Heart right ventricle (tissue), 16 donors: ENCODE measurements at regions not wholly inside any gene's neighbourhood (a gene's known extent, or its start where the extent isn't known, plus 50 kb on each side); places are given as distances from the start of the nearest gene placed in this dataset.

Experiments used
- ATAC-seq, 8 donors: fragments of 200-7000 bp; cut with Tn5 transposase; one replicate each; pipeline ENCODE4 v1.9.1; 2020; ENCODE audit warnings: mild to moderate bottlenecking in 8 of 8, moderate library complexity in 8 of 8, moderate number of reproducible peaks in 1 of 8
- DNase-seq, 2 donors: peaks; one replicate each; pipeline ENCODE4 v3.0.0-alpha.2; 2020
- H3K27ac ChIP-seq, 10 donors: fragments of 200-600 bp; sonication (generic) in 2 of 10; one replicate each; pipeline versions ENCODE4 v1.5.0 to v1.8.0; 2020 to 2022; ENCODE audit warnings: mild to moderate bottlenecking in 3 of 10
- H3K27me3 ChIP-seq, 7 donors: fragments of 200-600 bp; one replicate each; pipeline ENCODE4 v1.8.0; 2021 to 2022; ENCODE audit warnings: mild to moderate bottlenecking in 2 of 7
- H3K36me3 ChIP-seq, 9 donors: fragments of 200-600 bp; sonication (generic) in 1 of 9; one replicate each; pipeline versions ENCODE4 v1.5.0 to v1.8.0; 2020 to 2022; ENCODE audit warnings: mild to moderate bottlenecking in 2 of 9
- H3K4me1 ChIP-seq, 9 donors: fragments of 200-600 bp; sonication (generic) in 1 of 9; one replicate each; pipeline versions ENCODE4 v1.5.0 to v1.8.0; 2020 to 2022; ENCODE audit warnings: mild to moderate bottlenecking in 4 of 9
- H3K4me3 ChIP-seq, 10 donors: fragments of 200-600 bp; sonication (generic) in 2 of 10; one replicate each; pipeline versions ENCODE4 v1.5.0 to v1.8.0; 2020 to 2022; ENCODE audit warnings: mild to moderate bottlenecking in 7 of 10, moderate library complexity in 2 of 10
- H3K9me3 ChIP-seq, 11 donors: fragments of 200-600 bp in 10 of 11; sonication (generic) in 2 of 11; one replicate each; pipeline versions ENCODE4 v1.5.0 to v1.8.0; 2013 to 2022; ENCODE audit warnings: mild to moderate bottlenecking in 2 of 11, control low read depth in 1 of 11, moderate library complexity in 1 of 11
- WGBS, 2 donors: extraction: QIAGEN DNeasy Blood & Tissue Kit; methylation state at CpG; one replicate each; pipeline ENCODE4 v1.1.7; 2013; ENCODE audit warnings: inconsistent platforms in 1 of 2; 5-methylcytosine and 5-hydroxymethylcytosine counted together
- intact Hi-C, 10 donors: fragments of 100-400 bp; cut with DNase I; formaldehyde crosslinking; loops; one replicate each; pipeline versions ENCODE4 v1.11.1 to v1.14.2; 2022
- TF ChIP-seq, protein P1 (sequence below), 9 donors: fragments of 200-600 bp; sonication (generic) in 2 of 9; IDR thresholded peaks; one replicate each; pipeline versions ENCODE4 v1.5.0 to v1.8.0; 2021 to 2022; ENCODE audit warnings: antibody characterized with exemption in 9 of 9, mild to moderate bottlenecking in 5 of 9, moderate library complexity in 1 of 9
- donor health status: Arrhythmogenic right ventricular cardiomyopathy.
- donor health status: ischemic (EF 13 %, LVEDD 7.1; RV severe dilation, severe dysfunction).
- donor health status: healthy with polysubstance abuse.
- donor health status: DM: no; HTN: yes; CAD: no.
- donor health status: DM: no; HTN: no; CAD: no.
- donor health status: ischemic (EF 25% LVEDD 6.9; RV normal size, moderate dysfunction).
- donor health status: ischemic (EF 25% LVEDD 5.7; RV mildly dilated, moderate dysfunction).
- donor health status: healthy.
- donor health status: DM: yes; HTN: yes; CAD: no.
- donor health status: Ischemic cardiomyopathy.
- donor health status: ischemic (EF 35%, LVEDD 5.7; RV mildly dilated, moderate dysfunction).
- donor health status: nonischemic (EF 11% LVEDD 7.7; RV severe dilation, severe dysfunction).
- donor health status: DM: yes; HTN: yes; CAD: no.
- donor health status: PGD.
- donor health status: ischemic (EF 29% LVEDD 5.4; RV normal size, mild dysfunction).
- donor health status: nonischemic (EF 23%, LVEDD 6.1; RV moderate dilation, normal function).

- H3K4me3 ChIP-seq: no peak overlapping the region
- no peaks in the 10 kb centered on the region for H3K9me3 ChIP-seq
- intact Hi-C loops: no loop called here
- H3K27ac ChIP-seq: no peak overlapping the region
- H3K27me3 ChIP-seq: no peaks in the 10 kb centered on the region
- H3K36me3 ChIP-seq: no peaks in the 10 kb centered on the region
- peaks cover 0 to 7% (median 3%) of the 10 kb centered on the region in 9 donors for H3K4me1 ChIP-seq
- TF ChIP-seq, protein P1, sequence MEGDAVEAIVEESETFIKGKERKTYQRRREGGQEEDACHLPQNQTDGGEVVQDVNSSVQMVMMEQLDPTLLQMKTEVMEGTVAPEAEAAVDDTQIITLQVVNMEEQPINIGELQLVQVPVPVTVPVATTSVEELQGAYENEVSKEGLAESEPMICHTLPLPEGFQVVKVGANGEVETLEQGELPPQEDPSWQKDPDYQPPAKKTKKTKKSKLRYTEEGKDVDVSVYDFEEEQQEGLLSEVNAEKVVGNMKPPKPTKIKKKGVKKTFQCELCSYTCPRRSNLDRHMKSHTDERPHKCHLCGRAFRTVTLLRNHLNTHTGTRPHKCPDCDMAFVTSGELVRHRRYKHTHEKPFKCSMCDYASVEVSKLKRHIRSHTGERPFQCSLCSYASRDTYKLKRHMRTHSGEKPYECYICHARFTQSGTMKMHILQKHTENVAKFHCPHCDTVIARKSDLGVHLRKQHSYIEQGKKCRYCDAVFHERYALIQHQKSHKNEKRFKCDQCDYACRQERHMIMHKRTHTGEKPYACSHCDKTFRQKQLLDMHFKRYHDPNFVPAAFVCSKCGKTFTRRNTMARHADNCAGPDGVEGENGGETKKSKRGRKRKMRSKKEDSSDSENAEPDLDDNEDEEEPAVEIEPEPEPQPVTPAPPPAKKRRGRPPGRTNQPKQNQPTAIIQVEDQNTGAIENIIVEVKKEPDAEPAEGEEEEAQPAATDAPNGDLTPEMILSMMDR (IDR thresholded peaks at IDR 0.05): no peak
- DNase-seq: no peak
- ATAC-seq: no peak
Observed at GRCh38 chr4:55010550-55010949, 114.8 kb downstream of the KDR start.

GRCh38 chr4:55008166-55009056 lies 117.0 kb downstream of the KDR start:
- ATAC-seq: peak in 3 of 8 donors; percentile 43 to 46 (median 44)
- no peak for DNase-seq
- H3K27me3 ChIP-seq: no peaks in the 10 kb centered on the region
- 50% methylated on average over 20 of the region's 20 CpGs for WGBS, 2 donors
- intact Hi-C loops: loop anchor here in 6 of 10 donors (10.0 kb wide), 6 partner anchors 66 to 546 kb away; partner anchors contain the start of gene KDR (in 2 of the 6)
- TF ChIP-seq, protein P1 (IDR thresholded peaks at IDR 0.05): peak in 7 of 9 donors; percentile 17 to 47 (median 32)
- H3K27ac ChIP-seq: peak overlapping the region in 1 of 10 donors; percentile 11
- no peaks in the 10 kb centered on the region for H3K9me3 ChIP-seq
- H3K4me3 ChIP-seq: no peak overlapping the region
- no peaks in the 10 kb centered on the region for H3K36me3 ChIP-seq
- peaks cover 0 to 26% (median 18%) of the 10 kb centered on the region in 9 donors for H3K4me1 ChIP-seq

DNA sequence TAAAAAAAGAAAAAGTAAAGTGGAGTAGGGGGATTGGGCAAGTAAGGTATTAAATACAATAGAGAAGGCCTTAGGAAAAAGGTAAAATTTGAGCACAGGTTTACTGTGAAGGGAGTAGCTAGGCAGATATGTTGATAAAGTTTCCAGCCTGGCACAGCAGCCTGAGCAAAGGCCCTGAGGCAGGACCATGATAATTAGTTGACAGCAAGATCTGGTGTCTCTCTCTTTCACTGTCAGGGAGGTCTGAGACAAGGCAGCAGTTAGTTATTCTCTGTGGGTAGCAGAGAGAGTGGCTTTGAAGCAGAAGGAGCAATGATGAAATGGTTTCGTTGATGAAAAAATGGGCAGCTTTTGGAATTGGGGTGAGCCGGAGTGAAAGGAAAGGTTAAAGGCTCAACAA lies 119.5 kb downstream of the KDR start:
- ATAC-seq: no peak
- H3K4me1 ChIP-seq: peaks cover 0 to 35% (median 18%) of the 10 kb centered on the region in 9 donors
- 94 to 98% methylated on average over 2 of the region's 2 CpGs for WGBS, 2 donors
- intact Hi-C loops: loop anchor here in 6 of 10 donors (10.0 kb wide), 6 partner anchors 69 to 549 kb away; partner anchors contain the start of gene KDR (in 2 of the 6)
- DNase-seq: no peak
- no peaks in the 10 kb centered on the region for H3K27me3 ChIP-seq
- no peak overlapping the region for H3K4me3 ChIP-seq
- no peaks in the 10 kb centered on the region for H3K36me3 ChIP-seq
- TF ChIP-seq, protein P1 (IDR thresholded peaks at IDR 0.05): no peak
- H3K27ac ChIP-seq: no peak overlapping the region
- H3K9me3 ChIP-seq: no peaks in the 10 kb centered on the region

GRCh38 chr4:55004831-55005230 lies 120.6 kb downstream of the KDR start:
- intact Hi-C loops: loop anchor here in 7 of 10 donors (5.0 to 10.0 kb wide), 11 partner anchors 70 to 550 kb away; partner anchors contain the start of gene KDR (in 2 of the 7)
- TF ChIP-seq, protein P1 (IDR thresholded peaks at IDR 0.05): peak in 3 of 9 donors; percentile 5 to 38 (median 13)
- Histone ChIP-seq H3K27ac (peak overlapping the region in 4 of 10 donors; percentile 28 to 52 (median 46)), H3K9me3 (no peaks in the 10 kb centered on the region), H3K4me1 (peaks cover 0 to 35% (median 18%) of the 10 kb centered on the region in 9 donors), H3K4me3 (no peak overlapping the region), H3K36me3 (no peaks in the 10 kb centered on the region), H3K27me3 (no peaks in the 10 kb centered on the region)
- peak in 1 of 2 donors; percentile 13 for DNase-seq
- 22 to 24% methylated on average over 1 of the region's 1 CpG for whole genome bisulfite sequencing, 2 donors
- peak in 6 of 8 donors; percentile 32 to 77 (median 54) for ATAC-seq
